ENCODE measurements at regions not wholly inside any gene's neighbourhood (a gene's known extent, or its start where the extent isn't known, plus 50 kb on each side); places are given as distances from the start of the nearest gene placed in this dataset.

DNA sequence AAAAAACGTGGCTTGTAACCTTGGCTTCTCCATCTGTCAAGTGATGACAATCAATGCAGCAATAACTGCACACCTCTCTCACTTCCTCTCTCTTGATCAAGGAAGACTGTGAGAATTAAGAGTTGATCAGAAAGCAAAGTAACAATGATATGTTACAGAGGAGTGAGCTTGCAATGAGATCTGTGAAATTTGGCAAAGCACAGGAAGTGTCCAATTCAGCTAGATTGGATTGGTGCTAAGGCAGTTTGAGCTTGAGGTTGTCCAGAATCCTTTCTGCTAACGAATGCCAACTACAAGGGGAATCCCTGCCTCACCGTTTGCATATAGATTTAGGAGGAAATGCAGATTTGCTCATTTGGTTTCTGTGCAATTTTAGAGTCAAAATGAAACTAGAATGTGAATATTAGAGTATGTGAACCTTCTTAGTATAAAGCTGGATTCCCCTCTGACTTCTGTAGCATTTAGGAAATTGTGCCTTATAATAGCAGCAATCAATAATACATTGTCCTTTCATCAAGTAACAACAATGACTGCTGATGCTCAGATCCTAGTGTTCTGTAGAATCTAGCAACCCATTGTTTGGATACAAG lies 346.4 kb downstream of the PTTG2 start (continued):
- TF ChIP-seq, protein P1, sequence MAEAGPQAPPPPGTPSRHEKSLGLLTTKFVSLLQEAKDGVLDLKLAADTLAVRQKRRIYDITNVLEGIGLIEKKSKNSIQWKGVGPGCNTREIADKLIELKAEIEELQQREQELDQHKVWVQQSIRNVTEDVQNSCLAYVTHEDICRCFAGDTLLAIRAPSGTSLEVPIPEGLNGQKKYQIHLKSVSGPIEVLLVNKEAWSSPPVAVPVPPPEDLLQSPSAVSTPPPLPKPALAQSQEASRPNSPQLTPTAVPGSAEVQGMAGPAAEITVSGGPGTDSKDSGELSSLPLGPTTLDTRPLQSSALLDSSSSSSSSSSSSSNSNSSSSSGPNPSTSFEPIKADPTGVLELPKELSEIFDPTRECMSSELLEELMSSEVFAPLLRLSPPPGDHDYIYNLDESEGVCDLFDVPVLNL (CRISPR knock-in tag; IDR thresholded peaks at IDR 0.05; ENCODE audit: low read depth): no peak

DNA sequence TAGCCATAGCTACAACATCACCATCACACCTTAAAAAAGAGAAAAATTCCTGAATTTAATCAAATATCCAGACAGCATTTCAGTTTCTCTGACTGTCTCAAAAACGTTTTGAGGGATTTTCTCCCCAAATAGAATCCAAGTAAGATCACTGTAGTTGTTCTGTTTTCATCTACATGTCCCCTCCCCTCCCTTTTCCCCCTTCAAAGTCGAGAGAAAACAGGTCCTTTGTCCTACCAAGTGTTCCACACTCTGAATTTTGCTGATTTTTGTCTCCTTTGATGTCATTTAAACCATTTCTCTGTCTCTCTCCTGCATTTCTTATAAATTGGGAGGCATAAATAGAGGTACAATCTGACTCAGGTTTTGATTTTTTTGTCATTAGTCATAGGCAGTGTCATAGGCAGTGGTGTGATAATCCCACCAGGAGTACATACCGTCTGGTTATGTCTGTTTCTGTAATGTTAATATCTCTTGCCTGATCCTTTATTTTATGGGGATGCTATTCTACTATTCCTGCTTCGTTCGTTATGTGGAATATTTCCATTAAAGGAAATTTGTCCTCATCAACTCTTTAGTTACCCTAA lies 348.6 kb downstream of the PTTG2 start:
- Histone ChIP-seq H3K4me2 (ENCODE audit: insufficient read depth, low read length) (no peak overlapping the region), H4K20me1 (replicated peaks; ENCODE audit: control insufficient read depth, insufficient read depth, low read length) (no peaks in the 10 kb centered on the region), H3K9ac (ENCODE audit: insufficient read depth in 1 of 2, low read depth in 2 of 2, low read length in 2 of 2) (no peak overlapping the region), H3K4me3 (no peak overlapping the region), H3K27ac (ENCODE audit: extremely low read depth, low read depth, low read length) (no peak overlapping the region), H2AFZ (ENCODE audit: low read depth, low read length) (no peak overlapping the region), H3K36me3 (ENCODE audit: control insufficient read depth, insufficient read depth, low read length) (no peaks in the 10 kb centered on the region), H3K9me3 (replicated peaks; ENCODE audit: control insufficient read depth, insufficient read depth, low read depth, low read length) (no peaks in the 10 kb centered on the region), H3K79me2 (ENCODE audit: control insufficient read depth, insufficient read depth, low read length) (no peaks in the 10 kb centered on the region), H3K27me3 (ENCODE audit: control insufficient read depth in 2 of 2, insufficient read depth in 2 of 2, low read length in 2 of 2) (no peaks in the 10 kb centered on the region), H3K9me1 (ENCODE audit: control insufficient read depth, insufficient read depth, low read length) (no peaks in the 10 kb centered on the region), H3K4me1 (replicated peaks in 1 of 2; ENCODE audit: control insufficient read depth in 2 of 2, insufficient read depth in 2 of 2, low read length in 2 of 2) (peaks cover 0 to 2% of the 10 kb centered on the region in 2 experiments; a peak in 1 of 5 replicates)
- DNase-seq (ENCODE audit: extremely low read depth in 1 of 4, low spot score in 3 of 4) (no peak), ATAC-seq (no peak), FAIRE-seq (no peak)
- BruUV-seq (replicated peaks): no TSS peak
- ChIA-PET POLR2A (no interaction called here), CTCF (ENCODE audit: low intra/inter-chr PET ratio) (no interaction called here)
- intact Hi-C loops (cut with micrococcal nuclease): no loop called here
- 14% methylated on average over 5 of the region's 5 CpGs for whole genome bisulfite sequencing (ENCODE audit: insufficient coverage, low coverage, missing lambda C conversion rate)
- in situ Hi-C loops (cut with MboI): no loop called here
- no peak for TF ChIP-seq ZBTB17 (CRISPR knock-in tag; IDR thresholded peaks at IDR 0.05)
- TF ChIP-seq ESRRB (CRISPR knock-in tag; IDR thresholded peaks at IDR 0.05; ENCODE audit: borderline replicate concordance): no peak
- TF ChIP-seq, protein P2, sequence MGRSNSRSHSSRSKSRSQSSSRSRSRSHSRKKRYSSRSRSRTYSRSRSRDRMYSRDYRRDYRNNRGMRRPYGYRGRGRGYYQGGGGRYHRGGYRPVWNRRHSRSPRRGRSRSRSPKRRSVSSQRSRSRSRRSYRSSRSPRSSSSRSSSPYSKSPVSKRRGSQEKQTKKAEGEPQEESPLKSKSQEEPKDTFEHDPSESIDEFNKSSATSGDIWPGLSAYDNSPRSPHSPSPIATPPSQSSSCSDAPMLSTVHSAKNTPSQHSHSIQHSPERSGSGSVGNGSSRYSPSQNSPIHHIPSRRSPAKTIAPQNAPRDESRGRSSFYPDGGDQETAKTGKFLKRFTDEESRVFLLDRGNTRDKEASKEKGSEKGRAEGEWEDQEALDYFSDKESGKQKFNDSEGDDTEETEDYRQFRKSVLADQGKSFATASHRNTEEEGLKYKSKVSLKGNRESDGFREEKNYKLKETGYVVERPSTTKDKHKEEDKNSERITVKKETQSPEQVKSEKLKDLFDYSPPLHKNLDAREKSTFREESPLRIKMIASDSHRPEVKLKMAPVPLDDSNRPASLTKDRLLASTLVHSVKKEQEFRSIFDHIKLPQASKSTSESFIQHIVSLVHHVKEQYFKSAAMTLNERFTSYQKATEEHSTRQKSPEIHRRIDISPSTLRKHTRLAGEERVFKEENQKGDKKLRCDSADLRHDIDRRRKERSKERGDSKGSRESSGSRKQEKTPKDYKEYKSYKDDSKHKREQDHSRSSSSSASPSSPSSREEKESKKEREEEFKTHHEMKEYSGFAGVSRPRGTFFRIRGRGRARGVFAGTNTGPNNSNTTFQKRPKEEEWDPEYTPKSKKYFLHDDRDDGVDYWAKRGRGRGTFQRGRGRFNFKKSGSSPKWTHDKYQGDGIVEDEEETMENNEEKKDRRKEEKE (IDR thresholded peaks at IDR 0.05; ENCODE audit: borderline replicate concordance in 1 of 2, control insufficient read depth in 1 of 2, low read depth in 2 of 2, low read length in 1 of 2): no peak
- TF ChIP-seq BHLHE40 (IDR thresholded peaks at IDR 0.05; ENCODE audit: low read length): no peak
- TF ChIP-seq, protein P3, sequence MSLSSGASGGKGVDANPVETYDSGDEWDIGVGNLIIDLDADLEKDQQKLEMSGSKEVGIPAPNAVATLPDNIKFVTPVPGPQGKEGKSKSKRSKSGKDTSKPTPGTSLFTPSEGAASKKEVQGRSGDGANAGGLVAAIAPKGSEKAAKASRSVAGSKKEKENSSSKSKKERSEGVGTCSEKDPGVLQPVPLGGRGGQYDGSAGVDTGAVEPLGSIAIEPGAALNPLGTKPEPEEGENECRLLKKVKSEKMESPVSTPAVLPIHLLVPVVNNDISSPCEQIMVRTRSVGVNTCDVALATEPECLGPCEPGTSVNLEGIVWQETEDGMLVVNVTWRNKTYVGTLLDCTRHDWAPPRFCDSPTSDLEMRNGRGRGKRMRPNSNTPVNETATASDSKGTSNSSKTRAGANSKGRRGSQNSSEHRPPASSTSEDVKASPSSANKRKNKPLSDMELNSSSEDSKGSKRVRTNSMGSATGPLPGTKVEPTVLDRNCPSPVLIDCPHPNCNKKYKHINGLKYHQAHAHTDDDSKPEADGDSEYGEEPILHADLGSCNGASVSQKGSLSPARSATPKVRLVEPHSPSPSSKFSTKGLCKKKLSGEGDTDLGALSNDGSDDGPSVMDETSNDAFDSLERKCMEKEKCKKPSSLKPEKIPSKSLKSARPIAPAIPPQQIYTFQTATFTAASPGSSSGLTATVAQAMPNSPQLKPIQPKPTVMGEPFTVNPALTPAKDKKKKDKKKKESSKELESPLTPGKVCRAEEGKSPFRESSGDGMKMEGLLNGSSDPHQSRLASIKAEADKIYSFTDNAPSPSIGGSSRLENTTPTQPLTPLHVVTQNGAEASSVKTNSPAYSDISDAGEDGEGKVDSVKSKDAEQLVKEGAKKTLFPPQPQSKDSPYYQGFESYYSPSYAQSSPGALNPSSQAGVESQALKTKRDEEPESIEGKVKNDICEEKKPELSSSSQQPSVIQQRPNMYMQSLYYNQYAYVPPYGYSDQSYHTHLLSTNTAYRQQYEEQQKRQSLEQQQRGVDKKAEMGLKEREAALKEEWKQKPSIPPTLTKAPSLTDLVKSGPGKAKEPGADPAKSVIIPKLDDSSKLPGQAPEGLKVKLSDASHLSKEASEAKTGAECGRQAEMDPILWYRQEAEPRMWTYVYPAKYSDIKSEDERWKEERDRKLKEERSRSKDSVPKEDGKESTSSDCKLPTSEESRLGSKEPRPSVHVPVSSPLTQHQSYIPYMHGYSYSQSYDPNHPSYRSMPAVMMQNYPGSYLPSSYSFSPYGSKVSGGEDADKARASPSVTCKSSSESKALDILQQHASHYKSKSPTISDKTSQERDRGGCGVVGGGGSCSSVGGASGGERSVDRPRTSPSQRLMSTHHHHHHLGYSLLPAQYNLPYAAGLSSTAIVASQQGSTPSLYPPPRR (CRISPR knock-in tag; IDR thresholded peaks at IDR 0.05; ENCODE audit: borderline replicate concordance): no peak
- no peak for TF ChIP-seq ZNF140 (CRISPR knock-in tag; IDR thresholded peaks at IDR 0.05)
- no peak for TF ChIP-seq ZNF507 (tag; conservative IDR thresholded peaks at IDR 0.05)
- no peak for TF ChIP-seq HOXB6 (CRISPR knock-in tag; IDR thresholded peaks at IDR 0.05; ENCODE audit: borderline replicate concordance)
- TF ChIP-seq, protein P4, sequence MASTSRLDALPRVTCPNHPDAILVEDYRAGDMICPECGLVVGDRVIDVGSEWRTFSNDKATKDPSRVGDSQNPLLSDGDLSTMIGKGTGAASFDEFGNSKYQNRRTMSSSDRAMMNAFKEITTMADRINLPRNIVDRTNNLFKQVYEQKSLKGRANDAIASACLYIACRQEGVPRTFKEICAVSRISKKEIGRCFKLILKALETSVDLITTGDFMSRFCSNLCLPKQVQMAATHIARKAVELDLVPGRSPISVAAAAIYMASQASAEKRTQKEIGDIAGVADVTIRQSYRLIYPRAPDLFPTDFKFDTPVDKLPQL (IDR thresholded peaks at IDR 0.05; ENCODE audit: extremely low read depth, insufficient read length): no peak

All from K562 (cell line).